ENCODE measurements at regions not wholly inside any gene's neighbourhood (a gene's known extent, or its start where the extent isn't known, plus 50 kb on each side); places are given as distances from the start of the nearest gene placed in this dataset.
"Not testable (repeated sequence)": the region's sequence is repeated elsewhere in the genome, so short reads cannot be mapped to it uniquely, and the experiment has no call there.

GRCh38 chr1:187551061-187551460 is 722.3 kb downstream of the PLA2G4A start:
- WGBS (ENCODE audit: insufficient coverage, insufficient read length), result no CpG with 5 or more reads among the region's 20 CpGs
- H3K27me3 ChIP-seq (ENCODE audit: control insufficient read depth, insufficient read depth, low read length), result no peaks in the 10 kb centered on the region
- H3K36me3 ChIP-seq (ENCODE audit: control insufficient read depth, insufficient read depth, low read length), result no peaks in the 10 kb centered on the region
- no peak overlapping the region for H3K27ac ChIP-seq (ENCODE audit: low read length)
- H3K9me3 ChIP-seq (ENCODE audit: control insufficient read depth, insufficient read depth, low read length), result no peaks in the 10 kb centered on the region
- no peaks in the 10 kb centered on the region for H3K4me1 ChIP-seq (ENCODE audit: control insufficient read depth, insufficient read depth, low read length)
- DNase-seq (ENCODE audit: low read depth, low spot score), result peak; percentile 1
- no peak overlapping the region for H3K4me3 ChIP-seq (ENCODE audit: low read length)

GRCh38 chr1:187563191-187563590 is 734.4 kb downstream of the PLA2G4A start:
- Histone ChIP-seq H3K9me3 (ENCODE audit: control insufficient read depth, insufficient read depth, low read length) (no peaks in the 10 kb centered on the region), H3K4me3 (ENCODE audit: low read length) (no peak overlapping the region), H3K27me3 (ENCODE audit: control insufficient read depth, insufficient read depth, low read length) (no peaks in the 10 kb centered on the region), H3K4me1 (ENCODE audit: control insufficient read depth, insufficient read depth, low read length) (no peaks in the 10 kb centered on the region), H3K27ac (ENCODE audit: low read length) (no peak overlapping the region), H3K36me3 (ENCODE audit: control insufficient read depth, insufficient read depth, low read length) (no peaks in the 10 kb centered on the region)
- DNase-seq (ENCODE audit: low read depth, low spot score), result no peak
- WGBS (ENCODE audit: insufficient coverage, insufficient read length), result no CpG with 5 or more reads among the region's 3 CpGs

GRCh38 chr1:187566354-187566753 is 737.6 kb downstream of the PLA2G4A start:
- no peak for DNase-seq (ENCODE audit: low read depth, low spot score)
- Histone ChIP-seq H3K27me3 (ENCODE audit: control insufficient read depth, insufficient read depth, low read length) (no peaks in the 10 kb centered on the region), H3K36me3 (ENCODE audit: control insufficient read depth, insufficient read depth, low read length) (no peaks in the 10 kb centered on the region), H3K4me3 (ENCODE audit: low read length) (no peak overlapping the region), H3K9me3 (ENCODE audit: control insufficient read depth, insufficient read depth, low read length) (no peaks in the 10 kb centered on the region), H3K4me1 (ENCODE audit: control insufficient read depth, insufficient read depth, low read length) (no peaks in the 10 kb centered on the region), H3K27ac (ENCODE audit: low read length) (no peak overlapping the region)
- WGBS (ENCODE audit: insufficient coverage, insufficient read length), result no CpG with 5 or more reads among the region's 1 CpG

GRCh38 chr1:187568067-187568466 is 739.3 kb downstream of the PLA2G4A start:
- Histone ChIP-seq H3K27ac (ENCODE audit: low read length) (no peak overlapping the region), H3K27me3 (ENCODE audit: control insufficient read depth, insufficient read depth, low read length) (no peaks in the 10 kb centered on the region), H3K4me1 (ENCODE audit: control insufficient read depth, insufficient read depth, low read length) (no peaks in the 10 kb centered on the region), H3K9me3 (ENCODE audit: control insufficient read depth, insufficient read depth, low read length) (no peaks in the 10 kb centered on the region), H3K36me3 (ENCODE audit: control insufficient read depth, insufficient read depth, low read length) (no peaks in the 10 kb centered on the region), H3K4me3 (ENCODE audit: low read length) (no peak overlapping the region)
- WGBS (ENCODE audit: insufficient coverage, insufficient read length), result no CpG with 5 or more reads among the region's 2 CpGs
- no peak for DNase-seq (ENCODE audit: low read depth, low spot score)

GRCh38 chr1:187570166-187570565 is 741.4 kb downstream of the PLA2G4A start:
- Histone ChIP-seq H3K27me3 (ENCODE audit: control insufficient read depth, insufficient read depth, low read length) (no peaks in the 10 kb centered on the region), H3K4me3 (ENCODE audit: low read length) (no peak overlapping the region), H3K4me1 (ENCODE audit: control insufficient read depth, insufficient read depth, low read length) (no peaks in the 10 kb centered on the region), H3K9me3 (ENCODE audit: control insufficient read depth, insufficient read depth, low read length) (no peaks in the 10 kb centered on the region), H3K36me3 (ENCODE audit: control insufficient read depth, insufficient read depth, low read length) (no peaks in the 10 kb centered on the region), H3K27ac (ENCODE audit: low read length) (no peak overlapping the region)
- no peak for DNase-seq (ENCODE audit: low read depth, low spot score)
- WGBS (ENCODE audit: insufficient coverage, insufficient read length), result no CpG with 5 or more reads among the region's 2 CpGs

- H3K27ac ChIP-seq (ENCODE audit: low read length), result no peak overlapping the region
- H3K9me3 ChIP-seq (ENCODE audit: control insufficient read depth, insufficient read depth, low read length), result no peaks in the 10 kb centered on the region
- H3K27me3 ChIP-seq (ENCODE audit: control insufficient read depth, insufficient read depth, low read length), result no peaks in the 10 kb centered on the region
- DNase-seq (ENCODE audit: low read depth, low spot score), result no peak
- H3K36me3 ChIP-seq (ENCODE audit: control insufficient read depth, insufficient read depth, low read length), result no peaks in the 10 kb centered on the region
- no CpG with 5 or more reads among the region's 1 CpG for whole genome bisulfite sequencing (ENCODE audit: insufficient coverage, insufficient read length)
- H3K4me1 ChIP-seq (ENCODE audit: control insufficient read depth, insufficient read depth, low read length), result no peaks in the 10 kb centered on the region
- H3K4me3 ChIP-seq (ENCODE audit: low read length), result no peak overlapping the region
Measured at GRCh38 chr1:187577610-187578009, 748.9 kb downstream of the PLA2G4A start.

GRCh38 chr1:187588917-187589316 is 760.2 kb downstream of the PLA2G4A start:
- Histone ChIP-seq H3K27me3 (ENCODE audit: control insufficient read depth, insufficient read depth, low read length) (no peaks in the 10 kb centered on the region), H3K9me3 (ENCODE audit: control insufficient read depth, insufficient read depth, low read length) (no peaks in the 10 kb centered on the region), H3K27ac (ENCODE audit: low read length) (no peak overlapping the region), H3K4me1 (ENCODE audit: control insufficient read depth, insufficient read depth, low read length) (0 out of 2 replicates have a peak, but pooled peaks cover 1% of the 10 kb centered on the region), H3K4me3 (ENCODE audit: low read length) (no peak overlapping the region), H3K36me3 (ENCODE audit: control insufficient read depth, insufficient read depth, low read length) (no peaks in the 10 kb centered on the region)
- DNase-seq (ENCODE audit: low read depth, low spot score), result no peak
- no CpG with 5 or more reads among the region's 3 CpGs for WGBS (ENCODE audit: insufficient coverage, insufficient read length)

- H3K9me3 ChIP-seq (ENCODE audit: control insufficient read depth, insufficient read depth, low read length), result no peaks in the 10 kb centered on the region
- DNase-seq (ENCODE audit: low read depth, low spot score), result no peak
- no peak overlapping the region for H3K27ac ChIP-seq (ENCODE audit: low read length)
- H3K4me3 ChIP-seq (ENCODE audit: low read length), result no peak overlapping the region
- no peaks in the 10 kb centered on the region for H3K27me3 ChIP-seq (ENCODE audit: control insufficient read depth, insufficient read depth, low read length)
- H3K36me3 ChIP-seq (ENCODE audit: control insufficient read depth, insufficient read depth, low read length), result no peaks in the 10 kb centered on the region
- peaks cover 1% of the 10 kb centered on the region; the same call in 1 of the 2 replicates for H3K4me1 ChIP-seq (ENCODE audit: control insufficient read depth, insufficient read depth, low read length)
Measured at GRCh38 chr1:187605736-187606135, 777.0 kb downstream of the PLA2G4A start.

- H3K36me3 ChIP-seq (ENCODE audit: control insufficient read depth, insufficient read depth, low read length); H3K27ac ChIP-seq (ENCODE audit: low read length); H3K9me3 ChIP-seq (ENCODE audit: control insufficient read depth, insufficient read depth, low read length); H3K4me1 ChIP-seq (ENCODE audit: control insufficient read depth, insufficient read depth, low read length); H3K27me3 ChIP-seq (ENCODE audit: control insufficient read depth, insufficient read depth, low read length); H3K4me3 ChIP-seq (ENCODE audit: low read length); DNase-seq (ENCODE audit: low read depth, low spot score): not testable (repeated sequence)
- no CpG with 5 or more reads among the region's 55 CpGs for WGBS (ENCODE audit: insufficient coverage, insufficient read length)
Measured at GRCh38 chr1:187615853-187616735, 787.3 kb downstream of the PLA2G4A start.

GRCh38 chr1:187616830-187617229 is 788.1 kb downstream of the PLA2G4A start:
- H3K4me3 ChIP-seq (ENCODE audit: low read length); H3K27me3 ChIP-seq (ENCODE audit: control insufficient read depth, insufficient read depth, low read length); H3K9me3 ChIP-seq (ENCODE audit: control insufficient read depth, insufficient read depth, low read length); DNase-seq (ENCODE audit: low read depth, low spot score); H3K27ac ChIP-seq (ENCODE audit: low read length); H3K4me1 ChIP-seq (ENCODE audit: control insufficient read depth, insufficient read depth, low read length); H3K36me3 ChIP-seq (ENCODE audit: control insufficient read depth, insufficient read depth, low read length): not testable (repeated sequence)
- no CpG with 5 or more reads among the region's 21 CpGs for WGBS (ENCODE audit: insufficient coverage, insufficient read length)

GRCh38 chr1:187617776-187618175 is 789.0 kb downstream of the PLA2G4A start:
- H3K9me3 ChIP-seq (ENCODE audit: control insufficient read depth, insufficient read depth, low read length), result no peaks in the 10 kb centered on the region; the same call in 1 of the 2 replicates
- no peaks in the 10 kb centered on the region for H3K4me1 ChIP-seq (ENCODE audit: control insufficient read depth, insufficient read depth, low read length)
- DNase-seq (ENCODE audit: low read depth, low spot score), result no peak
- H3K27ac ChIP-seq (ENCODE audit: low read length), result no peak overlapping the region
- no CpG with 5 or more reads among the region's 3 CpGs for WGBS (ENCODE audit: insufficient coverage, insufficient read length)
- H3K4me3 ChIP-seq (ENCODE audit: low read length), result no peak overlapping the region
- no peaks in the 10 kb centered on the region for H3K36me3 ChIP-seq (ENCODE audit: control insufficient read depth, insufficient read depth, low read length)
- H3K27me3 ChIP-seq (ENCODE audit: control insufficient read depth, insufficient read depth, low read length), result no peaks in the 10 kb centered on the region

Measured in iPS DF 6.9 (cell line).